ENCODE measurements at regions not wholly inside any gene's neighbourhood (a gene's known extent, or its start where the extent isn't known, plus 50 kb on each side); places are given as distances from the start of the nearest gene placed in this dataset.

- H3K9me3 Mint-ChIP-seq (ENCODE audit: unreplicated experiment): no peaks in the 10 kb centered on the region
- CTCF ChIA-PET: interaction anchor here (0.6 kb wide), 1 partner anchor 1377 kb away, joined by 3 read pairs; no protein-coding TSS in a partner anchor
- intact Hi-C loops (cut with micrococcal nuclease): no loop called here
- no peak for TF ChIP-seq CTCF (IDR thresholded peaks at IDR 0.05; ENCODE audit: unreplicated experiment)
- H3K4me3 Mint-ChIP-seq (ENCODE audit: unreplicated experiment): no peak overlapping the region
- no peaks in the 10 kb centered on the region for H3K4me1 Mint-ChIP-seq (ENCODE audit: insufficient read depth, unreplicated experiment)
- no peak overlapping the region for H3K27ac Mint-ChIP-seq (ENCODE audit: low read depth, unreplicated experiment)
- no TSS peak for BruUV-seq (replicated peaks)
- H3K36me3 Mint-ChIP-seq (ENCODE audit: insufficient read depth, unreplicated experiment): no peaks in the 10 kb centered on the region
- H3K27me3 Mint-ChIP-seq (ENCODE audit: insufficient read depth, unreplicated experiment): no peaks in the 10 kb centered on the region
- DNase-seq (ENCODE audit: unreplicated experiment): peak; percentile 22
- POLR2A ChIA-PET: interaction anchor here (0.6 kb wide), 1 partner anchor 132 kb away, joined by 3 read pairs; no protein-coding TSS in a partner anchor
Measured at GRCh38 chr9:79796411-79796810, 224.6 kb downstream of the TLE4 start.

- no peak overlapping the region for H3K27ac Mint-ChIP-seq (ENCODE audit: low read depth, unreplicated experiment)
- no peak overlapping the region for H3K4me3 Mint-ChIP-seq (ENCODE audit: unreplicated experiment)
- H3K36me3 Mint-ChIP-seq (ENCODE audit: insufficient read depth, unreplicated experiment): no peaks in the 10 kb centered on the region
- H3K9me3 Mint-ChIP-seq (ENCODE audit: unreplicated experiment): no peaks in the 10 kb centered on the region
- intact Hi-C loops (cut with micrococcal nuclease): no loop called here
- TF ChIP-seq CTCF (IDR thresholded peaks at IDR 0.05; ENCODE audit: unreplicated experiment): no peak
- POLR2A ChIA-PET: interaction anchor here (0.6 to 0.7 kb wide), 2 partner anchors 11 to 88 kb away, joined by 3 read pairs; no protein-coding TSS in a partner anchor
- no peaks in the 10 kb centered on the region for H3K27me3 Mint-ChIP-seq (ENCODE audit: insufficient read depth, unreplicated experiment)
- CTCF ChIA-PET: no interaction called here
- no peak for DNase-seq (ENCODE audit: unreplicated experiment)
- no TSS peak for BruUV-seq (replicated peaks)
- no peaks in the 10 kb centered on the region for H3K4me1 Mint-ChIP-seq (ENCODE audit: insufficient read depth, unreplicated experiment)
Measured at GRCh38 chr9:79788662-79789061, 216.9 kb downstream of the TLE4 start.

GRCh38 chr9:79781263-79781662 is 209.5 kb downstream of the TLE4 start:
- Mint-ChIP-seq H3K4me3 (ENCODE audit: unreplicated experiment) (no peak overlapping the region), H3K9me3 (ENCODE audit: unreplicated experiment) (no peaks in the 10 kb centered on the region), H3K27ac (ENCODE audit: low read depth, unreplicated experiment) (no peak overlapping the region), H3K4me1 (ENCODE audit: insufficient read depth, unreplicated experiment) (no peaks in the 10 kb centered on the region), H3K27me3 (ENCODE audit: insufficient read depth, unreplicated experiment) (no peaks in the 10 kb centered on the region), H3K36me3 (ENCODE audit: insufficient read depth, unreplicated experiment) (no peaks in the 10 kb centered on the region)
- CTCF ChIA-PET: no interaction called here
- intact Hi-C loops (cut with micrococcal nuclease): no loop called here
- TF ChIP-seq CTCF (IDR thresholded peaks at IDR 0.05; ENCODE audit: unreplicated experiment): no peak
- no peak for DNase-seq (ENCODE audit: unreplicated experiment)
- BruUV-seq (replicated peaks): no TSS peak
- POLR2A ChIA-PET: no interaction called here

- H3K9me3 Mint-ChIP-seq (ENCODE audit: unreplicated experiment): no peaks in the 10 kb centered on the region
- H3K27ac Mint-ChIP-seq (ENCODE audit: low read depth, unreplicated experiment): no peak overlapping the region
- no peaks in the 10 kb centered on the region for H3K36me3 Mint-ChIP-seq (ENCODE audit: insufficient read depth, unreplicated experiment)
- intact Hi-C loops (cut with micrococcal nuclease): no loop called here
- no peak for TF ChIP-seq CTCF (IDR thresholded peaks at IDR 0.05; ENCODE audit: unreplicated experiment)
- no peaks in the 10 kb centered on the region for H3K4me1 Mint-ChIP-seq (ENCODE audit: insufficient read depth, unreplicated experiment)
- no peak for DNase-seq (ENCODE audit: unreplicated experiment)
- H3K4me3 Mint-ChIP-seq (ENCODE audit: unreplicated experiment): no peak overlapping the region
- POLR2A ChIA-PET: no interaction called here
- no peaks in the 10 kb centered on the region for H3K27me3 Mint-ChIP-seq (ENCODE audit: insufficient read depth, unreplicated experiment)
- no TSS peak for BruUV-seq (replicated peaks)
- CTCF ChIA-PET: no interaction called here
Measured at GRCh38 chr9:79780559-79780958, 208.8 kb downstream of the TLE4 start.

All from MCF 10A (cell line).